Suprapubic skin (tissue), 4 donors: ENCODE measurements at regions not wholly inside any gene's neighbourhood (a gene's known extent, or its start where the extent isn't known, plus 50 kb on each side); places are given as distances from the start of the nearest gene placed in this dataset.

Experiments used
- EP300 ChIP-seq: sonication (generic); formaldehyde crosslinking; IDR thresholded peaks from one replicate; pipeline ENCODE4 v1.6.1; 2017; ENCODE audit warnings: antibody characterized with exemption
- POLR2A ChIP-seq, 2 donors: fragments of 450-650 bp; IDR thresholded peaks; one replicate each; pipeline ENCODE4 v1.6.1; 2017; ENCODE audit warnings: antibody characterized with exemption in 2 of 2, mild to moderate bottlenecking in 2 of 2, moderate library complexity in 2 of 2
- POLR2AphosphoS5 ChIP-seq, 3 donors: sonication (generic); formaldehyde crosslinking; IDR thresholded peaks; one replicate each; pipeline ENCODE4 v1.6.1; 2017; ENCODE audit warnings: antibody characterized with exemption in 3 of 3
- TF ChIP-seq, protein P1 (sequence below), 2 donors: fragments of 200-600 bp in 1 of 2; fragments of 450-650 bp in 1 of 2; sonication (generic) in 1 of 2; IDR thresholded peaks; one replicate each; pipeline ENCODE4 v1.5.1; 2016 to 2019; ENCODE audit warnings: antibody characterized with exemption in 2 of 2, mild to moderate bottlenecking in 1 of 2, moderate library complexity in 1 of 2

DNA sequence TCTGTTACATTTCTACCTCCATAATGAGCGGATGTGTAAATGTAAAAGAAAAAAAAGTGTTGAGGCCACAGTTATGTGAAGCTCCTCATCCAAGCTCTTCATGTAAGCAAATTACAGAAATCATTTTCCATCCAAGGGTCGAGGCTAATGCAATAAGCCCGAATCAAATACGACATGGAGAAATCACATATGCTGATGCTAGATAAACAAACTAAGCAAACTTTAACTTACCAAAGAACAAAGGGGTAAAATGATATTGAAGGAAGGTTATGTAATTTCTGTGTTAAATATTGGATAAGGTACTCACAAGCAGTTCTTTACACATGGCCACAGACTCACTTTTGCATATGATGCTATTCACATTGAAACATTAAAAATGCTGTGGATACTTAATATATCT is 310.2 kb upstream of the ID2 start:
- TF ChIP-seq, protein P1, sequence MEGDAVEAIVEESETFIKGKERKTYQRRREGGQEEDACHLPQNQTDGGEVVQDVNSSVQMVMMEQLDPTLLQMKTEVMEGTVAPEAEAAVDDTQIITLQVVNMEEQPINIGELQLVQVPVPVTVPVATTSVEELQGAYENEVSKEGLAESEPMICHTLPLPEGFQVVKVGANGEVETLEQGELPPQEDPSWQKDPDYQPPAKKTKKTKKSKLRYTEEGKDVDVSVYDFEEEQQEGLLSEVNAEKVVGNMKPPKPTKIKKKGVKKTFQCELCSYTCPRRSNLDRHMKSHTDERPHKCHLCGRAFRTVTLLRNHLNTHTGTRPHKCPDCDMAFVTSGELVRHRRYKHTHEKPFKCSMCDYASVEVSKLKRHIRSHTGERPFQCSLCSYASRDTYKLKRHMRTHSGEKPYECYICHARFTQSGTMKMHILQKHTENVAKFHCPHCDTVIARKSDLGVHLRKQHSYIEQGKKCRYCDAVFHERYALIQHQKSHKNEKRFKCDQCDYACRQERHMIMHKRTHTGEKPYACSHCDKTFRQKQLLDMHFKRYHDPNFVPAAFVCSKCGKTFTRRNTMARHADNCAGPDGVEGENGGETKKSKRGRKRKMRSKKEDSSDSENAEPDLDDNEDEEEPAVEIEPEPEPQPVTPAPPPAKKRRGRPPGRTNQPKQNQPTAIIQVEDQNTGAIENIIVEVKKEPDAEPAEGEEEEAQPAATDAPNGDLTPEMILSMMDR (IDR thresholded peaks at IDR 0.05) = no peak
- TF ChIP-seq POLR2AphosphoS5 (IDR thresholded peaks at IDR 0.05) = no peak
- no peak for TF ChIP-seq POLR2A (IDR thresholded peaks at IDR 0.05)
- TF ChIP-seq EP300 = no peak
